ENCODE measurements at regions not wholly inside any gene's neighbourhood (a gene's known extent, or its start where the extent isn't known, plus 50 kb on each side); places are given as distances from the start of the nearest gene placed in this dataset.

DNA sequence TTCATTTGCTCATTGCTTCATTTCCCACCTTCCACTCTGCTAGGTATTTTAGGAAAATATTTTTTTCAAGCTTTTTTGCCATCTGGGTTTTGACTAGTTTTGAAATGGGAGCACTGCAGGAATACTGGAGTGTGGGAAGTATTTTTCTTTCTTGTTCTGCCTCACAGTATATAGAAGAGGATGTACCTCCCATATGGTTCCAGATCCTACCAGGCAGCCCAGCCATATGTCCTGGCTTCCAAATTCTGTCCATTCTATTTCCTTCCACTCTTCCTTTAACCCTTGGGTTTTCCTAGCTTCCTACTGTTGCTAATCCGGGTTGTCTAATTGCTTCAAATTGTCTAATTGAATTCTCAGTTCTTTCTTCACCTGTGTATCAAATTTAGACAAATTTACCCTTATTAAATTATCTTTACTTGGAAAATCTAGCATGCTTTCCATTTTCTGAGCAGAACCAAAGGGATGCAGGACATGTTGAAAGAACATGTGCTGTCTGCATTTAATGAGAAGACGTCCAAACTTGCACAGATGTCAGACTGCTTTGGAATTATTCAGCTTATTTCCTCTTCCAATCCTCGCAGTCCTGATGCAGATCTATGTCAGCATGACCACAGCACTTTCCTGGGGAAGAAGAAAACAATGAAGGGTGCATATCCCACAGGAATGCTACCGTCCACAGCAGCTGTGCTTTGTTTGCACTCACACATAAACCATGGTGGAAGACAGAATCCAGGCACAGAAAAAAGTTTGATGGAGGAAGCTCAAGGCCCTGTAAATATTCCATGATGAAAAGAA lies 1273.9 kb upstream of the MAP3K7 start:
- DNase-seq (ENCODE audit: low spot score in 2 of 2), result no peak
- no peaks in the 10 kb centered on the region for H3K36me3 ChIP-seq

DNA sequence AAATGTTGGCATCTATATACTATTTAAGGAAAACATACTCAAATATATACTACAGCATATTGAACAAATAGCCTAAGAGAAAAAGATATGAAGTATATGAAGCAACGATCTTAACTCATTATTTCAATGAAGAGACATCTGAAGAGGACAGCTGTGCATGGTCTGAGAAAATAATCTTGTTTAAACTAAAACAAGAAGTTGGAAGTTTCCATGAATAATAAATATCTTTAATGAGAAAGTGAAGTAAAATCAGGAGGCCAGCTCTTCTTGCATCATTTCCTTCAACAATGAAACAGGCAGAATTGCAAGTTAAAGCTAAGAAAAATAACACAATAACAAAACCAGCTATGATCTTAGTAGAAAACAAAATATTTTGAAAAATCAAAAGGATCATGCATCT lies 1265.4 kb upstream of the MAP3K7 start:
- H3K36me3 ChIP-seq, result no peaks in the 10 kb centered on the region
- no peaks in the 10 kb centered on the region for H3K4me1 ChIP-seq
- H3K9me3 ChIP-seq, result no peaks in the 10 kb centered on the region
- no peak overlapping the region for H3K4me3 ChIP-seq
- no peaks in the 10 kb centered on the region for H3K27me3 ChIP-seq
- no peak overlapping the region for H3K27ac ChIP-seq
- no peak for TF ChIP-seq POLR2A (IDR thresholded peaks at IDR 0.05)
- TF ChIP-seq, protein P1, sequence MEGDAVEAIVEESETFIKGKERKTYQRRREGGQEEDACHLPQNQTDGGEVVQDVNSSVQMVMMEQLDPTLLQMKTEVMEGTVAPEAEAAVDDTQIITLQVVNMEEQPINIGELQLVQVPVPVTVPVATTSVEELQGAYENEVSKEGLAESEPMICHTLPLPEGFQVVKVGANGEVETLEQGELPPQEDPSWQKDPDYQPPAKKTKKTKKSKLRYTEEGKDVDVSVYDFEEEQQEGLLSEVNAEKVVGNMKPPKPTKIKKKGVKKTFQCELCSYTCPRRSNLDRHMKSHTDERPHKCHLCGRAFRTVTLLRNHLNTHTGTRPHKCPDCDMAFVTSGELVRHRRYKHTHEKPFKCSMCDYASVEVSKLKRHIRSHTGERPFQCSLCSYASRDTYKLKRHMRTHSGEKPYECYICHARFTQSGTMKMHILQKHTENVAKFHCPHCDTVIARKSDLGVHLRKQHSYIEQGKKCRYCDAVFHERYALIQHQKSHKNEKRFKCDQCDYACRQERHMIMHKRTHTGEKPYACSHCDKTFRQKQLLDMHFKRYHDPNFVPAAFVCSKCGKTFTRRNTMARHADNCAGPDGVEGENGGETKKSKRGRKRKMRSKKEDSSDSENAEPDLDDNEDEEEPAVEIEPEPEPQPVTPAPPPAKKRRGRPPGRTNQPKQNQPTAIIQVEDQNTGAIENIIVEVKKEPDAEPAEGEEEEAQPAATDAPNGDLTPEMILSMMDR (IDR thresholded peaks at IDR 0.05), result no peak
- no peak for DNase-seq (ENCODE audit: low spot score in 2 of 2)
- intact Hi-C loops (cut with DNase I; ENCODE audit: low total_unique reads), result no loop called here

More for the DNA sequence above, 1273.9 kb upstream of the MAP3K7 start:
- no peaks in the 10 kb centered on the region for H3K4me1 ChIP-seq
- H3K27me3 ChIP-seq, result no peaks in the 10 kb centered on the region
- H3K27ac ChIP-seq, result no peak overlapping the region
- intact Hi-C loops (cut with DNase I; ENCODE audit: low total_unique reads), result no loop called here
- TF ChIP-seq POLR2AphosphoS5 (IDR thresholded peaks at IDR 0.05) (no peak), POLR2A (IDR thresholded peaks at IDR 0.05) (no peak)
- TF ChIP-seq, protein P1 (IDR thresholded peaks at IDR 0.05), result no peak
- no peak overlapping the region for H3K4me3 ChIP-seq
- H3K9me3 ChIP-seq, result no peaks in the 10 kb centered on the region

DNA sequence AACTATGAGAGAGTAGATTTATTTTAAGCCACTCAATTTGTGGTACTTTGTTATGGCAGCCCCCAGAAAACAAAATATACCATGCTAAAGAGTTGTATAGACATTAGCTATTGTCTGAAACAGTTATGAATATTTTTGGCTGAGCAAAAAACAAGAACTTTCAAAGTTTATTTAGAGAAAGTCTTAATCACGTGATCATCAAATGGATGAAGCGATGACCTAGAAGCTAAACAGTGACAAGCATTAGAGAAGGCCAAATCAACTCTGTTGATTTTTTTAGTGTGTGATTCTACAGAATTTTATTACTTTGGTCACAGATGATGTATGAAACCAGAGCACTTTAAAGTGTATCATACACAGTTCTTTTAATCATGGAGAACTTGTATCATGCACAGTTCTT lies 1247.9 kb upstream of the MAP3K7 start:
- Histone ChIP-seq H3K4me1 (no peaks in the 10 kb centered on the region), H3K4me3 (no peak overlapping the region), H3K9me3 (no peaks in the 10 kb centered on the region), H3K27me3 (no peaks in the 10 kb centered on the region), H3K27ac (no peak overlapping the region), H3K36me3 (no peaks in the 10 kb centered on the region)
- intact Hi-C loops (cut with DNase I; ENCODE audit: low total_unique reads), result no loop called here
- no peak for TF ChIP-seq POLR2AphosphoS5 (IDR thresholded peaks at IDR 0.05)
- TF ChIP-seq, protein P1 (IDR thresholded peaks at IDR 0.05), result no peak
- DNase-seq (ENCODE audit: low spot score in 2 of 2), result no peak

DNA sequence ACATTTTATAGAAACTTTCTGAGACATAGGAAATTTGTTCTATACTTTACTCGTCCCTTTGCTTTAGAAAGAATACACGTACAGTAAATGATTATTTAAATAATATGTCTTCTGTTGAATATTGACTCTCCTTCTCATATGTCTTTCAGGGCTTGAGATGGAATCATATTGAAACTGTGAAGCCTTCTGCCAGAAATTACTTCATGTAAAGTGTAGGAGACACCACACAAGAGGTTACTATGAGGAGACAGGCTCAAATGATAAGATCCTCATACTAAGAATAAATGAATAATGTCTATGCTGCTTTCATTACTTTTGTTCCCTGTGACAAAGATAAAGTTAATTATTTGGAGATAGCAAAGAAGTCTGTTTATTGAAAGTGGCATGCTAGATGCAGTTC lies 1240.3 kb upstream of the MAP3K7 start:
- Histone ChIP-seq H3K27ac (no peak overlapping the region), H3K9me3 (no peaks in the 10 kb centered on the region), H3K4me3 (no peak overlapping the region), H3K4me1 (no peaks in the 10 kb centered on the region), H3K27me3 (no peaks in the 10 kb centered on the region), H3K36me3 (no peaks in the 10 kb centered on the region)
- TF ChIP-seq, protein P1 (IDR thresholded peaks at IDR 0.05), result no peak
- TF ChIP-seq POLR2AphosphoS5 (IDR thresholded peaks at IDR 0.05) (no peak), POLR2A (IDR thresholded peaks at IDR 0.05) (no peak)
- no peak for DNase-seq (ENCODE audit: low spot score in 2 of 2)
- intact Hi-C loops (cut with DNase I; ENCODE audit: low total_unique reads), result no loop called here

DNA sequence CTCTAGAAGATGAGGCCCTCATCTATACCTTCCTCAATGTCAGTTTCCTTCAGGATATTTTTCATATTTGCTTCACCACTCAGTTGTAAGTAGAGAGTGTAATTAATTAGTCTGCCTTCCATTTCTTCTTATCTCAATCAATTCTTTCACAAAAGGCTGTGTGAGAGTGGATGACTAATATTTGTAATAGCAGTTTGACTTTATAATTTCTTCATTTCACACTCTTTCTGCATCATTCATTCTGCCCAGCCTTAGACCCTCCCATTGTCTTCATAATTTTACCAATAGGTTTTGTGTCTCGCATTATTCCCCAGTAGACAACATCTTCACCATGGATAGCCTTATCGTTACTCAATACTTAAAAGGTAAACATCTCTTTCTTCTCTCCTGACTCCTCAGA lies 1239.3 kb upstream of the MAP3K7 start:
- no peak for DNase-seq (ENCODE audit: low spot score in 2 of 2)
- H3K27ac ChIP-seq, result no peak overlapping the region
- H3K27me3 ChIP-seq, result no peaks in the 10 kb centered on the region
- no peaks in the 10 kb centered on the region for H3K4me1 ChIP-seq
- no peaks in the 10 kb centered on the region for H3K36me3 ChIP-seq
- H3K9me3 ChIP-seq, result no peaks in the 10 kb centered on the region
- no peak for TF ChIP-seq POLR2AphosphoS5 (IDR thresholded peaks at IDR 0.05)
- no peak for TF ChIP-seq POLR2A (IDR thresholded peaks at IDR 0.05)
- TF ChIP-seq, protein P1 (IDR thresholded peaks at IDR 0.05), result no peak
- no peak overlapping the region for H3K4me3 ChIP-seq
- intact Hi-C loops (cut with DNase I; ENCODE audit: low total_unique reads), result no loop called here

Data from breast epithelium (tissue), 4 donors.